H1 (cell line): ENCODE measurements at regions not wholly inside any gene's neighbourhood (a gene's known extent, or its start where the extent isn't known, plus 50 kb on each side); places are given as distances from the start of the nearest gene placed in this dataset.

Experiments used
- CTCF ChIA-PET: fragments of 300-600 bp; sonication (Branson Sonifier 250); formaldehyde crosslinking; loops from one replicate; lab custom pipeline; 2021; ENCODE audit not compliant: partially characterized antibody; lab: Charles Lee
- POLR2A ChIA-PET: fragments of 300-600 bp; sonication (Branson Sonifier 250); formaldehyde crosslinking; loops from one replicate; lab custom pipeline; 2021; ENCODE audit warnings: inconsistent platforms; ENCODE audit not compliant: partially characterized antibody; lab: Charles Lee
- DNase-seq, 2 experiments: peaks; one replicate each; pipeline versions ENCODE4 v3.0.0 to v3.0.0-alpha.2; 2010 to 2022; ENCODE audit warnings: low spot score in 2 of 2, low read depth in 1 of 2, mixed read lengths in 1 of 2
- FAIRE-seq: peaks from 2 replicates; lab custom pipeline; 2011; peaks lifted over from hg19 to GRCh38; lab: Jason Lieb, UNC
- H2AFZ ChIP-seq: 2 replicates; pipeline ENCODE4 v1.8.1; 2012; ENCODE audit warnings: low read length, inconsistent platforms
- H2AK5ac ChIP-seq: 2 replicates; pipeline ENCODE4 v1.6.1; 2013; ENCODE audit warnings: low read depth, low read length
- H2BK120ac ChIP-seq: replicated peaks from 2 replicates; pipeline ENCODE3; 2013; ENCODE audit warnings: low read depth, low read length, inconsistent platforms
- H2BK12ac ChIP-seq: 2 replicates; pipeline ENCODE4 v1.6.1; 2013; ENCODE audit warnings: low read depth, low read length
- H2BK15ac ChIP-seq: 2 replicates; pipeline ENCODE4 v1.6.1; 2013; ENCODE audit warnings: low read length
- H2BK20ac ChIP-seq: 2 replicates; pipeline ENCODE4 v1.6.1; 2013; ENCODE audit warnings: low read length
- H2BK5ac ChIP-seq: 2 replicates; pipeline ENCODE4 v1.6.1; 2013; ENCODE audit warnings: low read depth, low read length
- H3K14ac ChIP-seq: 2 replicates; pipeline ENCODE4 v1.6.1; 2013; ENCODE audit warnings: inconsistent platforms; ENCODE audit not compliant: insufficient read length
- H3K18ac ChIP-seq: 2 replicates; pipeline ENCODE4 v1.6.1; 2013; ENCODE audit warnings: low read length; ENCODE audit errors: extremely low read depth
- H3K23ac ChIP-seq: 2 replicates; pipeline ENCODE4 v1.6.1; 2013; ENCODE audit warnings: inconsistent platforms; ENCODE audit not compliant: insufficient read length
- H3K23me2 ChIP-seq: 2 replicates; pipeline ENCODE4 v1.6.1; 2013; ENCODE audit warnings: low read depth, low read length
- H3K27ac ChIP-seq: 2 replicates; pipeline ENCODE4 v1.6.1; 2011; ENCODE audit warnings: low read depth, low read length, inconsistent platforms
- H3K27me3 ChIP-seq, 4 experiments: replicated peaks in 1 of 4; 1 replicate in 1 of 4; 2 replicates in 3 of 4; pipeline versions ENCODE4 v1.6.1 to v1.8.1; 2011 to 2013; ENCODE audit warnings: low read length in 3 of 4, mild to moderate bottlenecking in 3 of 4, inconsistent platforms in 2 of 4, mixed read lengths in 2 of 4, moderate library complexity in 1 of 4; ENCODE audit not compliant: control insufficient read depth in 3 of 4, insufficient read depth in 3 of 4; ENCODE audit errors: extremely low read depth in 1 of 4
- H3K36me3 ChIP-seq, 4 experiments: 2 replicates each; pipeline versions ENCODE4 v1.6.1 to v1.8.1; 2011 to 2013; ENCODE audit warnings: mild to moderate bottlenecking in 4 of 4, low read length in 3 of 4, moderate library complexity in 2 of 4, control low read depth in 1 of 4, inconsistent platforms in 1 of 4; ENCODE audit not compliant: insufficient read depth in 4 of 4, control insufficient read depth in 2 of 4
- H3K4ac ChIP-seq: replicated peaks from 2 replicates; pipeline ENCODE3; 2013; ENCODE audit warnings: low read length, low read depth, mixed read lengths, inconsistent platforms; ENCODE audit not compliant: insufficient read length
- H3K4me1 ChIP-seq, 4 experiments: replicated peaks in 1 of 4; 1 replicate in 1 of 4; 2 replicates in 3 of 4; pipeline versions ENCODE4 v1.6.1 to v1.8.1; 2011 to 2013; ENCODE audit warnings: low read length in 3 of 4, inconsistent platforms in 2 of 4, mixed read lengths in 1 of 4; ENCODE audit not compliant: insufficient read depth in 4 of 4, control insufficient read depth in 3 of 4
- H3K4me2 ChIP-seq, 2 experiments: 2 replicates each; pipeline versions ENCODE4 v1.6.1 to v1.8.1; 2011 to 2013; ENCODE audit warnings: low read depth in 2 of 2, low read length in 2 of 2, control low read depth in 1 of 2, inconsistent platforms in 1 of 2, mild to moderate bottlenecking in 1 of 2; ENCODE audit not compliant: insufficient read depth in 1 of 2
- H3K4me3 ChIP-seq, 4 experiments: fragments of 200-600, 300-600 bp in 1 of 4; sonication (generic), shearing (Covaris generic), sonication (Bioruptor Twin) in 1 of 4; 2 replicates each; pipeline versions ENCODE4 v1.5.1 to v1.8.1; 2011 to 2016; ENCODE audit warnings: low read length in 4 of 4, low read depth in 3 of 4, control low read depth in 2 of 4, inconsistent platforms in 2 of 4, mild to moderate bottlenecking in 2 of 4, mixed read lengths in 1 of 4, moderate library complexity in 1 of 4; ENCODE audit not compliant: insufficient read depth in 2 of 4; ENCODE audit errors: extremely low read depth in 1 of 4
- H3K56ac ChIP-seq: replicated peaks from 2 replicates; pipeline ENCODE3; 2013; ENCODE audit warnings: low read depth, mild to moderate bottlenecking, mixed read lengths, low read length, inconsistent platforms; ENCODE audit not compliant: insufficient read length
- H3K79me1 ChIP-seq: 2 replicates; pipeline ENCODE4 v1.6.1; 2013; ENCODE audit warnings: low read depth, low read length, control low read depth
- H3K79me2 ChIP-seq, 2 experiments: 2 replicates each; pipeline versions ENCODE4 v1.6.1 to v1.8.1; 2012 to 2013; ENCODE audit warnings: low read length in 2 of 2, mild to moderate bottlenecking in 2 of 2, inconsistent platforms in 1 of 2; ENCODE audit not compliant: insufficient read depth in 2 of 2, control insufficient read depth in 1 of 2
- H3K9ac ChIP-seq, 4 experiments: replicated peaks in 1 of 4; 1 replicate in 1 of 4; 2 replicates in 3 of 4; pipeline versions ENCODE4 v1.6.1 to v1.8.1; 2011 to 2013; ENCODE audit warnings: low read depth in 3 of 4, low read length in 3 of 4, control low read depth in 2 of 4, mild to moderate bottlenecking in 2 of 4, moderate library complexity in 2 of 4, inconsistent platforms in 1 of 4; ENCODE audit errors: extremely low read depth in 1 of 4
- H3K9me3 ChIP-seq, 2 experiments: 2 replicates each; pipeline versions ENCODE4 v1.6.1 to v1.8.1; 2012 to 2013; ENCODE audit warnings: mild to moderate bottlenecking in 2 of 2, moderate library complexity in 2 of 2, control low read depth in 1 of 2, inconsistent platforms in 1 of 2, low read depth in 1 of 2, low read length in 1 of 2, mixed read lengths in 1 of 2; ENCODE audit not compliant: insufficient read depth in 2 of 2
- H4K20me1 ChIP-seq, 2 experiments: replicated peaks in 1 of 2; 2 replicates each; pipeline versions ENCODE3 to v1.8.1; 2011 to 2013; ENCODE audit warnings: inconsistent platforms in 2 of 2, low read length in 2 of 2, mild to moderate bottlenecking in 1 of 2; ENCODE audit not compliant: insufficient read depth in 2 of 2, control insufficient read depth in 1 of 2
- H4K5ac ChIP-seq: 2 replicates; pipeline ENCODE4 v1.6.1; 2013; ENCODE audit warnings: low read length, low read depth, mixed read lengths, inconsistent platforms; ENCODE audit not compliant: insufficient read length
- H4K8ac ChIP-seq: 2 replicates; pipeline ENCODE4 v1.8.0; 2013; ENCODE audit warnings: mild to moderate bottlenecking, moderate library complexity, low read length, inconsistent platforms; ENCODE audit not compliant: insufficient read depth; ENCODE audit errors: extremely low read depth
- H4K91ac ChIP-seq: replicated peaks from 2 replicates; pipeline ENCODE3; 2013; ENCODE audit warnings: low read length, mixed read lengths, inconsistent platforms; ENCODE audit not compliant: insufficient read length
- CEBPB ChIP-seq: IDR thresholded peaks from 2 replicates; pipeline ENCODE4 v1.6.1; 2012; ENCODE audit warnings: low read depth, low read length
- GTF2F1 ChIP-seq: IDR thresholded peaks from 2 replicates; pipeline ENCODE4 v1.6.1; 2012; ENCODE audit warnings: low read depth, low read length, improper control_type of control experiment, borderline replicate concordance
- JUND ChIP-seq: IDR thresholded peaks from 2 replicates; pipeline ENCODE4 v1.6.1; 2011; ENCODE audit warnings: mild to moderate bottlenecking, improper control_type of control experiment, low read length
- SUZ12 ChIP-seq: fragments of 200-600 bp; sonication (generic); IDR thresholded peaks from 2 replicates; pipeline ENCODE4 v1.6.1; 2012; ENCODE audit warnings: mild to moderate bottlenecking, inconsistent platforms, low read length, moderate library complexity, mixed read lengths
- YY1 ChIP-seq: IDR thresholded peaks from 2 replicates; pipeline ENCODE4 v1.6.1; 2011; ENCODE audit warnings: low read depth, mild to moderate bottlenecking, low read length
- WGBS, 2 experiments: shearing (Covaris generic) in 1 of 2; methylation state at CpG; one replicate each; pipeline versions ENCODE4 v1.1.6 to v1.1.7; 2013 to 2015; ENCODE audit warnings: low lambda C conversion rate in 2 of 2, mixed read lengths in 2 of 2, inconsistent platforms in 1 of 2, low coverage in 1 of 2, missing lambda C conversion rate in 1 of 2; ENCODE audit not compliant: insufficient replicate concordance in 2 of 2, insufficient coverage in 1 of 2, insufficient read length in 1 of 2; ENCODE audit errors: extremely low coverage in 1 of 2, missing lambda C conversion rate in 1 of 2; 5-methylcytosine and 5-hydroxymethylcytosine counted together

- Histone ChIP-seq H2BK12ac (no peak overlapping the region), H3K14ac (no peak overlapping the region), H3K18ac (no peak overlapping the region), H3K9ac (no peak overlapping the region), H3K27me3 (no peaks in the 10 kb centered on the region), H2BK5ac (no peak overlapping the region), H3K23ac (no peak overlapping the region), H2AK5ac (no peak overlapping the region), H2BK20ac (no peak overlapping the region), H3K56ac (no peak overlapping the region), H3K4ac (no peak overlapping the region), H2BK15ac (no peak overlapping the region), H3K79me2 (no peaks in the 10 kb centered on the region), H4K8ac (no peak overlapping the region), H3K23me2 (no peaks in the 10 kb centered on the region), H3K9me3 (no peaks in the 10 kb centered on the region), H3K4me1 (no peaks in the 10 kb centered on the region), H2AFZ (no peak overlapping the region), H3K4me2 (no peak overlapping the region), H4K5ac (no peak overlapping the region), H4K20me1 (no peaks in the 10 kb centered on the region), H3K4me3 (no peak overlapping the region), H4K91ac (no peak overlapping the region), H3K79me1 (no peaks in the 10 kb centered on the region), H3K27ac (no peak overlapping the region), H3K36me3 (peaks cover 0 to 2% (median 0%) of the 10 kb centered on the region in 4 experiments; a peak in 2 of 8 replicates), H2BK120ac (no peak overlapping the region)
- no peak for DNase-seq
- ChIA-PET POLR2A (no interaction called here), CTCF (interaction anchor here (0.6 to 2.3 kb wide), 12 partner anchors 9 to 483 kb away, joined by 3 to 10 read pairs (median 3); no protein-coding TSS in a partner anchor)
- no peak for FAIRE-seq
- TF ChIP-seq SUZ12 (no peak), CEBPB (no peak), YY1 (no peak), GTF2F1 (no peak), JUND (no peak)
- WGBS, 2 experiments: 78% methylated on average over 3 of the region's 3 CpGs; no CpG with 5 or more reads in 1 of the 2 experiments
Observed at GRCh38 chr10:61283481-61284221, 169.5 kb downstream of the TMEM26 start.
